GM18867 (cell line): ENCODE measurements at regions not wholly inside any gene's neighbourhood (a gene's known extent, or its start where the extent isn't known, plus 50 kb on each side); places are given as distances from the start of the nearest gene placed in this dataset.
A peak's percentile ranks its signal among the peaks of the same experiment; 100 is the strongest.
"Not testable (repeated sequence)": the region's sequence is repeated elsewhere in the genome, so short reads cannot be mapped to it uniquely, and the experiment has no call there.

ENCODE experiments used
- ATAC-seq: cut with Tn5 transposase; IDR thresholded peaks from one replicate; pipeline ENCODE4 v1.9.1; 2021; ENCODE audit warnings: mild to moderate bottlenecking, moderate library complexity; ENCODE audit not compliant: unreplicated experiment

GRCh38 chr6:10184371-10185227 is 230.3 kb downstream of the TFAP2A start:
- no peak for ATAC-seq

- ATAC-seq = no peak
These were observed 234.5 kb downstream of the TFAP2A start for GRCh38 chr6:10180138-10181074.

- ATAC-seq = no peak
These were observed 237.2 kb downstream of the TFAP2A start for GRCh38 chr6:10177704-10178103.

GRCh38 chr6:10175362-10175761 is 239.5 kb downstream of the TFAP2A start:
- ATAC-seq = no peak

- no peak for ATAC-seq
These were observed 240.1 kb downstream of the TFAP2A start for GRCh38 chr6:10174761-10175160.

GRCh38 chr6:10174056-10174455 is 240.8 kb downstream of the TFAP2A start:
- ATAC-seq = no peak

GRCh38 chr6:10171706-10172105 is 243.2 kb downstream of the TFAP2A start:
- ATAC-seq = not testable (repeated sequence)

- no peak for ATAC-seq
These were observed 244.1 kb downstream of the TFAP2A start for GRCh38 chr6:10170816-10171215.

- no peak for ATAC-seq
These were observed 248.8 kb downstream of the TFAP2A start for GRCh38 chr6:10166031-10166430.

GRCh38 chr6:10163203-10163962 is 251.5 kb downstream of the TFAP2A start:
- no peak for ATAC-seq

GRCh38 chr6:10156875-10157274 is 258.0 kb downstream of the TFAP2A start:
- no peak for ATAC-seq

- ATAC-seq = no peak
These were observed 260.6 kb downstream of the TFAP2A start for GRCh38 chr6:10154251-10154650.

- ATAC-seq = no peak
These were observed 263.5 kb downstream of the TFAP2A start for GRCh38 chr6:10151144-10151915.

GRCh38 chr6:10149603-10150002 is 265.3 kb downstream of the TFAP2A start:
- no peak for ATAC-seq

- peak; percentile 100 for ATAC-seq
These were observed 268.0 kb downstream of the TFAP2A start for GRCh38 chr6:10146715-10147451.

GRCh38 chr6:10144772-10145171 is 270.1 kb downstream of the TFAP2A start:
- no peak for ATAC-seq

GRCh38 chr6:10141746-10142443 is 273.0 kb downstream of the TFAP2A start:
- ATAC-seq = no peak

- ATAC-seq = no peak
These were observed 274.1 kb downstream of the TFAP2A start for GRCh38 chr6:10140824-10141223.

GRCh38 chr6:10140136-10140535 is 274.7 kb downstream of the TFAP2A start:
- no peak for ATAC-seq
